ENCODE measurements at regions not wholly inside any gene's neighbourhood (a gene's known extent, or its start where the extent isn't known, plus 50 kb on each side); places are given as distances from the start of the nearest gene placed in this dataset.

DNA sequence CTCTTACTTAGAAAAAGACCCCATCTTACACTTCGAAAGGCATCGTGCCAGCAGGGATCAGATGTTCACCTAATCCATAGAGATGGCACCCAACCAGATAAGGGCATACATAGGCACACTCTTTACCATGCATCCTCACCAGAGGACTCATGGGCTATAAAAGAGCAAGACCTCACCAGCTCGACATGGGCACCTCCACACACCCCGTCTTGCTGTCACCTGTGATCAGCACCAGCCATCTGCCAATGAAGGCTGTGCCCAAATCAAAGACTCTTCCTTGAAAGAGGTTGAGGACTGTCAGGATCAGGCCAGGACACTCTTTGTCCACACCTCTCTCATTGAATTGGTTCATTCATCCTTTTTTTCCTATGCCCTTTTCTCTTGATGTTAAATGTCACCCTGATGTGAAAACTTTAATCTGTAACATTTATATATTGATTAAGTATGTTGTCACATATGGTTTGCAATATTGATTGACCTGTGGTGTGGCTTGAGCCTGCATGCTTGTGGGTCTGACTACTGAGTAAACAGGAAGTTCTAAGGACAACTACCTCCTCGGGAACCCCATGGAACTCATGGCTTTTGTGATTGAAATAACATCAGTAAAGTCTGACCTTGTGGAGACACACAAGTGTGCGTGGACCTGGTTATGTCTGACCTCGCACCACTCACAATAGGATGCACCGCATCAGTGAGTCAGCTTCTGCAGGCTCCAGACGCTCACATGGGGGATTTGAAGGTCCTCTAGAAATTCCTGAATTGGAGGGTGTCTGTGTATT, 75.5 kb downstream of the HTR5A start:
- no peak overlapping the region for H2AFZ ChIP-seq
- H4K20me1 ChIP-seq (ENCODE audit: insufficient read depth, poor library complexity, severe bottlenecking), result no peaks in the 10 kb centered on the region
- H3K9me3 ChIP-seq (ENCODE audit: low read depth), result no peaks in the 10 kb centered on the region
- no peak overlapping the region for H3K27ac ChIP-seq
- no peak overlapping the region for H3K4me2 ChIP-seq
- H3K36me3 ChIP-seq (replicated peaks; ENCODE audit: insufficient read depth, low read depth), result no peaks in the 10 kb centered on the region
- TF ChIP-seq, protein P1, sequence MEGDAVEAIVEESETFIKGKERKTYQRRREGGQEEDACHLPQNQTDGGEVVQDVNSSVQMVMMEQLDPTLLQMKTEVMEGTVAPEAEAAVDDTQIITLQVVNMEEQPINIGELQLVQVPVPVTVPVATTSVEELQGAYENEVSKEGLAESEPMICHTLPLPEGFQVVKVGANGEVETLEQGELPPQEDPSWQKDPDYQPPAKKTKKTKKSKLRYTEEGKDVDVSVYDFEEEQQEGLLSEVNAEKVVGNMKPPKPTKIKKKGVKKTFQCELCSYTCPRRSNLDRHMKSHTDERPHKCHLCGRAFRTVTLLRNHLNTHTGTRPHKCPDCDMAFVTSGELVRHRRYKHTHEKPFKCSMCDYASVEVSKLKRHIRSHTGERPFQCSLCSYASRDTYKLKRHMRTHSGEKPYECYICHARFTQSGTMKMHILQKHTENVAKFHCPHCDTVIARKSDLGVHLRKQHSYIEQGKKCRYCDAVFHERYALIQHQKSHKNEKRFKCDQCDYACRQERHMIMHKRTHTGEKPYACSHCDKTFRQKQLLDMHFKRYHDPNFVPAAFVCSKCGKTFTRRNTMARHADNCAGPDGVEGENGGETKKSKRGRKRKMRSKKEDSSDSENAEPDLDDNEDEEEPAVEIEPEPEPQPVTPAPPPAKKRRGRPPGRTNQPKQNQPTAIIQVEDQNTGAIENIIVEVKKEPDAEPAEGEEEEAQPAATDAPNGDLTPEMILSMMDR (IDR thresholded peaks at IDR 0.05; ENCODE audit: poor library complexity), result no peak
- TF ChIP-seq EZH2phosphoT487 (IDR thresholded peaks at IDR 0.05; ENCODE audit: low read depth, severe bottlenecking, unreplicated experiment), result no peak
- no peaks in the 10 kb centered on the region for H3K4me1 ChIP-seq (ENCODE audit: insufficient read depth)
- DNase-seq (ENCODE audit: low spot score), result no peak
- WGBS (ENCODE audit: low lambda C conversion rate, missing lambda C conversion rate), result 77% methylated on average over 9 of the region's 9 CpGs
- no peaks in the 10 kb centered on the region for H3K79me2 ChIP-seq
- H3K4me3 ChIP-seq, result no peak overlapping the region
- peaks cover 6% of the 10 kb centered on the region for H3K27me3 ChIP-seq
- H3K9me2 ChIP-seq (replicated peaks; ENCODE audit: insufficient read depth), result no peaks in the 10 kb centered on the region

DNA sequence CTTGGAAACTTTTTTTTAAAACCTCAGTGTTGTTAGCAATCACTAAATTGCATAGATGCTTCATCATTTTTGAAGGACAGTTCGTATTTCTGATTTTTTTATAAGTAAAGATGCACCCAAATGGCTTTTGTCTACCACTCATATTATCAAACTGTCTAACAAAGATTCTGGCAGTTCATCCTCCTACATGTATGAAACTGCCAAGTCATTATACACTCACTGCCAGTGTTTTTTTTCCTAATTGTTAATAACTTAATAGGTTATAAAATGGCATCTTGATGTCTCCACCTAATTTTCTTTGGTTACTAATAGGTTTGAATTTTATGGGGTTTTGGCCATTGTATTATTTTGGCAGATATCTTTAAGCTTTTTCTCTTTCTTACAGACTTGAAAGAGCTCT, 77.0 kb downstream of the HTR5A start:
- 67% methylated on average over 1 of the region's 1 CpG for WGBS (ENCODE audit: low lambda C conversion rate, missing lambda C conversion rate)
- Histone ChIP-seq H2AFZ (no peak overlapping the region), H3K79me2 (no peaks in the 10 kb centered on the region), H3K27me3 (peaks cover 6% of the 10 kb centered on the region), H3K9me2 (replicated peaks; ENCODE audit: insufficient read depth) (no peaks in the 10 kb centered on the region), H4K20me1 (ENCODE audit: insufficient read depth, poor library complexity, severe bottlenecking) (no peaks in the 10 kb centered on the region), H3K36me3 (replicated peaks; ENCODE audit: insufficient read depth, low read depth) (no peaks in the 10 kb centered on the region), H3K27ac (no peak overlapping the region), H3K4me3 (no peak overlapping the region), H3K4me2 (no peak overlapping the region), H3K9me3 (ENCODE audit: low read depth) (no peaks in the 10 kb centered on the region), H3K4me1 (ENCODE audit: insufficient read depth) (no peaks in the 10 kb centered on the region)
- no peak for DNase-seq (ENCODE audit: low spot score)
- no peak for TF ChIP-seq EZH2phosphoT487 (IDR thresholded peaks at IDR 0.05; ENCODE audit: low read depth, severe bottlenecking, unreplicated experiment)

DNA sequence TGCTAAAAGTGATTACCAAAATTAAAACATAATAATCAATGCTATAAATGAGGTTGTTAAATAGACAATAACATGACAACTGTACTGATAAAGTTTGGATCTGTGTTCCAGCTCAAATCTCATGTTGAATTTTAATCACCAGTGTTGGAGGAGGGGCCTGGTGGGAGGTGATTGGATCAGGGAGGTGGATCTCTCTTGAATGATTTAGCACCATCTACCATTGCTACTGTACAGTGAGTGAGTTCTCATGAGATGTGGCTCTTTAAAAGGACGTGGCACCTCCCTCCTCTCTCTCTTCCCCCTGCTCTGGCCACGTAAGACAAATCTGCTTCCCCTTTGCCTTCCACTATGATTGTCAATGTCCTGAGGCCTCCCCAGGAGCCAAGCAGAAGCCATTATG, 77.5 kb downstream of the HTR5A start:
- H3K36me3 ChIP-seq (replicated peaks; ENCODE audit: insufficient read depth, low read depth), result no peaks in the 10 kb centered on the region
- H3K4me2 ChIP-seq, result no peak overlapping the region
- H3K27me3 ChIP-seq, result peaks cover 1% of the 10 kb centered on the region
- H4K20me1 ChIP-seq (ENCODE audit: insufficient read depth, poor library complexity, severe bottlenecking), result no peaks in the 10 kb centered on the region
- no peak overlapping the region for H2AFZ ChIP-seq
- no peak overlapping the region for H3K4me3 ChIP-seq
- H3K9me3 ChIP-seq (ENCODE audit: low read depth), result no peaks in the 10 kb centered on the region
- H3K9me2 ChIP-seq (replicated peaks; ENCODE audit: insufficient read depth), result no peaks in the 10 kb centered on the region
- H3K79me2 ChIP-seq, result no peaks in the 10 kb centered on the region
- DNase-seq (ENCODE audit: low spot score), result no peak
- TF ChIP-seq EZH2phosphoT487 (IDR thresholded peaks at IDR 0.05; ENCODE audit: low read depth, severe bottlenecking, unreplicated experiment), result no peak
- TF ChIP-seq, protein P1 (IDR thresholded peaks at IDR 0.05; ENCODE audit: poor library complexity), result no peak
- TF ChIP-seq EZH2 (IDR thresholded peaks at IDR 0.05; ENCODE audit: borderline replicate concordance), result no peak
- H3K27ac ChIP-seq, result no peak overlapping the region
- 65% methylated on average over 2 of the region's 2 CpGs for WGBS (ENCODE audit: low lambda C conversion rate, missing lambda C conversion rate)
- no peaks in the 10 kb centered on the region for H3K4me1 ChIP-seq (ENCODE audit: insufficient read depth)

DNA sequence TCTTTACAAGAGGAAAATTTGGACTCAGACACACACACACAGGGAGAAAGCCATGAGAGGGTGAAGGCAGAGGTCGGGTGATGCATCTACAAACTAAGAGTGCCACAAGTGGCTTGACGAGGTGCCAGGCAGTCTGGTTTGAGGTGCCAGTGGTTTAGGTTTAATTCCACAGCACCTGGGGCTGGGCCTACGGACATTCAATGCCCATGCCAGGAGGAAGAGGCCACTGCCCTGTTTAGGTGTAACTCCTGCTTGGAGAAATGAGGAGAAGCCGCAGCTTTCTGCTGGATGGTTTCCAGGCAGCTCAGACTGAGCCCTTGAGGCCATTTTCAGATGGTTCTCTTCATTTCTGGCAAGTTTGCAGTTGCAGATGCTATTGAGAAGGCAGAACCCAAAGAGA, 83.6 kb downstream of the HTR5A start:
- WGBS (ENCODE audit: low lambda C conversion rate, missing lambda C conversion rate), result 59% methylated on average over 4 of the region's 4 CpGs
- H3K27ac ChIP-seq, result no peak overlapping the region
- H4K20me1 ChIP-seq (ENCODE audit: insufficient read depth, poor library complexity, severe bottlenecking), result no peaks in the 10 kb centered on the region
- no peak overlapping the region for H3K4me2 ChIP-seq
- no peak for DNase-seq (ENCODE audit: low spot score)
- no peaks in the 10 kb centered on the region for H3K9me2 ChIP-seq (replicated peaks; ENCODE audit: insufficient read depth)
- H2AFZ ChIP-seq, result no peak overlapping the region
- H3K4me1 ChIP-seq (ENCODE audit: insufficient read depth), result no peaks in the 10 kb centered on the region
- H3K4me3 ChIP-seq, result no peak overlapping the region
- TF ChIP-seq EZH2 (IDR thresholded peaks at IDR 0.05; ENCODE audit: borderline replicate concordance), result no peak
- no peak for TF ChIP-seq EZH2phosphoT487 (IDR thresholded peaks at IDR 0.05; ENCODE audit: low read depth, severe bottlenecking, unreplicated experiment)
- TF ChIP-seq, protein P1 (IDR thresholded peaks at IDR 0.05; ENCODE audit: poor library complexity), result no peak
- H3K79me2 ChIP-seq, result no peaks in the 10 kb centered on the region
- H3K36me3 ChIP-seq (replicated peaks; ENCODE audit: insufficient read depth, low read depth), result no peaks in the 10 kb centered on the region
- H3K9me3 ChIP-seq (ENCODE audit: low read depth), result no peaks in the 10 kb centered on the region
- H3K27me3 ChIP-seq, result no peaks in the 10 kb centered on the region

Measured in hepatocyte (in vitro differentiated cells).